GM21515 (cell line): ENCODE measurements at regions not wholly inside any gene's neighbourhood (a gene's known extent, or its start where the extent isn't known, plus 50 kb on each side); places are given as distances from the start of the nearest gene placed in this dataset.

Experiments used
- ATAC-seq: cut with Tn5 transposase; IDR thresholded peaks from one replicate; pipeline ENCODE4 v1.9.1; 2021; ENCODE audit not compliant: unreplicated experiment

- ATAC-seq = no peak
These were observed 362.6 kb downstream of the LRIG3 start for GRCh38 chr12:58557661-58558060.

GRCh38 chr12:58563621-58564020 is 356.7 kb downstream of the LRIG3 start:
- no peak for ATAC-seq

GRCh38 chr12:58564721-58565120 is 355.6 kb downstream of the LRIG3 start:
- ATAC-seq = no peak

GRCh38 chr12:58566599-58566998 is 353.7 kb downstream of the LRIG3 start:
- no peak for ATAC-seq

GRCh38 chr12:58567189-58567588 is 353.1 kb downstream of the LRIG3 start:
- ATAC-seq = no peak

- ATAC-seq = no peak
These were observed 349.9 kb downstream of the LRIG3 start for GRCh38 chr12:58570411-58570810.

- ATAC-seq = no peak
These were observed 345.0 kb downstream of the LRIG3 start for GRCh38 chr12:58575256-58575655.

GRCh38 chr12:58576081-58576480 is 344.2 kb downstream of the LRIG3 start:
- ATAC-seq = no peak

GRCh38 chr12:58576916-58577315 is 343.4 kb downstream of the LRIG3 start:
- no peak for ATAC-seq

GRCh38 chr12:58580095-58580494 is 340.2 kb downstream of the LRIG3 start:
- no peak for ATAC-seq

GRCh38 chr12:58583529-58583928 is 336.8 kb downstream of the LRIG3 start:
- ATAC-seq = no peak

- no peak for ATAC-seq
These were observed 336.4 kb downstream of the LRIG3 start for GRCh38 chr12:58583940-58584339.

- no peak for ATAC-seq
These were observed 335.4 kb downstream of the LRIG3 start for GRCh38 chr12:58584880-58585279.

GRCh38 chr12:58586762-58587161 is 333.5 kb downstream of the LRIG3 start:
- no peak for ATAC-seq

GRCh38 chr12:58588770-58589169 is 331.5 kb downstream of the LRIG3 start:
- no peak for ATAC-seq

GRCh38 chr12:58592475-58593207 is 327.7 kb downstream of the LRIG3 start:
- ATAC-seq = no peak

- ATAC-seq = no peak
These were observed 326.6 kb downstream of the LRIG3 start for GRCh38 chr12:58593557-58594304.

GRCh38 chr12:58596381-58596780 is 323.9 kb downstream of the LRIG3 start:
- no peak for ATAC-seq

GRCh38 chr12:58601529-58601928 is 318.8 kb downstream of the LRIG3 start:
- ATAC-seq = no peak

GRCh38 chr12:58602179-58602578 is 318.1 kb downstream of the LRIG3 start:
- ATAC-seq = no peak

- no peak for ATAC-seq
These were observed 317.6 kb downstream of the LRIG3 start for GRCh38 chr12:58602736-58603135.

- ATAC-seq = no peak
These were observed 312.5 kb downstream of the LRIG3 start for GRCh38 chr12:58607805-58608204.
